GM12878 (cell line): ENCODE measurements at regions not wholly inside any gene's neighbourhood (a gene's known extent, or its start where the extent isn't known, plus 50 kb on each side); places are given as distances from the start of the nearest gene placed in this dataset.

ENCODE experiments used
- ATAC-seq: fragments of 200-7000 bp; cut with Tn5 transposase; 3 replicates; pipeline ENCODE4 v1.9.1; 2020; ENCODE audit warnings: mild to moderate bottlenecking, moderate library complexity
- BruUV-seq: library from RNA; stranded (reverse); fragments of 400-500 nt; replicated peaks from 2 replicates; lab custom pipeline; 2021; lab: Mats Ljungman, UMichigan
- CTCF ChIA-PET: fragments of 300-600 bp; sonication (Branson Sonifier 250); formaldehyde crosslinking; extraction: SDS; loops from one replicate; lab custom pipeline; 2021; ENCODE audit warnings: inconsistent platforms; lab: Yijun Ruan, JAX
- POLR2A ChIA-PET: fragments of 350-600 bp; formaldehyde crosslinking; extraction: SDS; loops from one replicate; lab custom pipeline; 2021; ENCODE audit warnings: inconsistent platforms; lab: Charles Lee
- RAD21 ChIA-PET: fragments of 300-600 bp; sonication (Branson Sonifier 250); formaldehyde crosslinking; loops from one replicate; lab custom pipeline; 2023; ENCODE audit warnings: antibody characterized with exemption; ENCODE audit not compliant: unreplicated experiment; lab: Charles Lee
- SMC1A ChIA-PET: fragments of 300-600 bp; sonication (Branson Sonifier 250); formaldehyde crosslinking; loops from one replicate; lab custom pipeline; 2023; ENCODE audit not compliant: unreplicated experiment, uncharacterized antibody; lab: Charles Lee
- DNase-seq: peaks from one replicate; pipeline ENCODE4 v3.0.0-alpha.2; 2011; ENCODE audit warnings: low read depth, low spot score
- FAIRE-seq: peaks from 3 replicates; lab custom pipeline; 2011; peaks lifted over from hg19 to GRCh38; lab: Jason Lieb, UNC
- H2AFZ ChIP-seq: 2 replicates; pipeline ENCODE4 v1.6.0; 2011; ENCODE audit warnings: low read depth, low read length, control low read depth; ENCODE audit not compliant: control insufficient read depth
- H3K27ac ChIP-seq: 2 replicates; pipeline ENCODE4 v1.5.1; 2011; ENCODE audit warnings: control low read depth; ENCODE audit not compliant: control insufficient read depth, insufficient read depth
- H3K27me3 ChIP-seq, 2 experiments: replicated peaks in 1 of 2; 2 replicates each; pipeline versions ENCODE4 v1.6.0 to v1.6.1; 2011; ENCODE audit warnings: low read length in 1 of 2; ENCODE audit not compliant: control insufficient read depth in 2 of 2, insufficient read depth in 2 of 2
- H3K36me3 ChIP-seq, 2 experiments: 2 replicates each; pipeline ENCODE4 v1.5.1; 2011; ENCODE audit warnings: low read length in 1 of 2; ENCODE audit not compliant: control insufficient read depth in 2 of 2, insufficient read depth in 2 of 2
- H3K4me1 ChIP-seq: 2 replicates; pipeline ENCODE4 v1.6.1; 2011; ENCODE audit warnings: mild to moderate bottlenecking, low read length, moderate library complexity, mixed read lengths; ENCODE audit not compliant: control insufficient read depth, insufficient read depth
- H3K4me2 ChIP-seq: 2 replicates; pipeline ENCODE4 v1.6.0; 2011; ENCODE audit warnings: control low read depth; ENCODE audit not compliant: control insufficient read depth, insufficient read depth
- H3K4me3 ChIP-seq: fragments of 200-600 bp; sonication (generic); 2 replicates; pipeline ENCODE4 v1.5.1; 2016
- H3K79me2 ChIP-seq: 2 replicates; pipeline ENCODE4 v1.6.0; 2011; ENCODE audit warnings: low read length; ENCODE audit not compliant: control insufficient read depth, insufficient read depth
- H3K9ac ChIP-seq: 2 replicates; pipeline ENCODE4 v1.8.0; 2011; ENCODE audit warnings: low read length, control low read depth, mixed read lengths; ENCODE audit not compliant: control insufficient read depth, insufficient read depth
- H3K9me3 ChIP-seq: replicated peaks from 3 replicates; pipeline ENCODE4 v1.5.1; 2011; ENCODE audit warnings: mild to moderate bottlenecking, low read length; ENCODE audit not compliant: control insufficient read depth, insufficient read depth
- H4K20me1 ChIP-seq: 2 replicates; pipeline ENCODE4 v1.6.0; 2011; ENCODE audit not compliant: control insufficient read depth, insufficient read depth
- FOXK2 ChIP-seq: fragments of 450-650 bp; IDR thresholded peaks from 2 replicates; pipeline ENCODE4 v1.6.1; 2017; ENCODE audit warnings: mild to moderate bottlenecking, moderate library complexity
- MEF2A ChIP-seq: IDR thresholded peaks from 2 replicates; pipeline ENCODE4 v1.6.1; 2011; ENCODE audit warnings: low read depth, mild to moderate bottlenecking, low read length, moderate library complexity; ENCODE audit not compliant: insufficient read depth
- POLR2A ChIP-seq: IDR thresholded peaks from 2 replicates; pipeline ENCODE4 v1.6.1; 2011; ENCODE audit warnings: low read depth, mild to moderate bottlenecking, low read length
- POLR2AphosphoS5 ChIP-seq: IDR thresholded peaks from 2 replicates; pipeline ENCODE4 v1.6.1; 2011; ENCODE audit warnings: mild to moderate bottlenecking, low read length, inconsistent platforms
- SRF ChIP-seq, 2 experiments: IDR thresholded peaks; 2 replicates each; pipeline ENCODE4 v1.6.1; 2011; ENCODE audit warnings: low read depth in 2 of 2, low read length in 2 of 2, mild to moderate bottlenecking in 1 of 2, moderate library complexity in 1 of 2
- TAF1 ChIP-seq: IDR thresholded peaks from 2 replicates; pipeline ENCODE4 v1.6.1; 2011; ENCODE audit warnings: mild to moderate bottlenecking, low read depth, low read length, borderline replicate concordance
- USF2 ChIP-seq: IDR thresholded peaks from 2 replicates; pipeline ENCODE4 v1.6.1; 2011; ENCODE audit warnings: low read depth, low read length, improper control_type of control experiment, borderline replicate concordance
- ZNF217 ChIP-seq: fragments of 450-650 bp; IDR thresholded peaks from 2 replicates; pipeline ENCODE4 v1.6.1; 2017; ENCODE audit warnings: antibody characterized with exemption, mild to moderate bottlenecking
- ZSCAN29 ChIP-seq: fragments of 450-650 bp; IDR thresholded peaks from 2 replicates; pipeline ENCODE4 v1.6.1; 2017; ENCODE audit warnings: mild to moderate bottlenecking, moderate library complexity
- WGBS: methylation state at CpG from one replicate; pipeline ENCODE4 v1.1.6; 2016; ENCODE audit warnings: low lambda C conversion rate; ENCODE audit not compliant: insufficient replicate concordance, insufficient coverage; ENCODE audit errors: missing lambda C conversion rate; 5-methylcytosine and 5-hydroxymethylcytosine counted together
- in situ Hi-C: fragments of 300-500 bp; cut with MboI; formaldehyde crosslinking; loops from 9 replicates; pipeline ENCODE4 v1.14.3; 2018; ENCODE audit warnings: mixed read lengths
- intact Hi-C: fragments of 100-400 bp; cut with micrococcal nuclease; formaldehyde crosslinking; loops from one replicate; pipeline ENCODE4 v1.14.2; 2022; ENCODE audit not compliant: unreplicated experiment

- TF ChIP-seq POLR2AphosphoS5, result no peak
- TF ChIP-seq ZSCAN29, result no peak
- TF ChIP-seq FOXK2, result no peak
- no peak for TF ChIP-seq MEF2A
- TF ChIP-seq TAF1, result no peak
- no peak for TF ChIP-seq USF2
- TF ChIP-seq, all 136 proteins: peak for 0
Observed at GRCh38 chr20:8946036-8946940, 122.6 kb upstream of the PLCB4 start (continued).

GRCh38 chr20:8948442-8949020 is 120.4 kb upstream of the PLCB4 start:
- TF ChIP-seq ZNF217 (no peak), SRF (IDR thresholded peaks at IDR 0.05; ENCODE audit: low read depth in 2 of 2, low read length in 2 of 2) (no peak), FOXK2 (no peak), POLR2A (no peak)
- WGBS, result 0% methylated on average over 3 of the region's 3 CpGs
- Histone ChIP-seq H3K27me3 (no peaks in the 10 kb centered on the region), H3K36me3 (no peaks in the 10 kb centered on the region), H3K9ac (no peak overlapping the region), H3K79me2 (no peaks in the 10 kb centered on the region), H3K9me3 (no peaks in the 10 kb centered on the region), H3K4me1 (no peaks in the 10 kb centered on the region), H3K4me2 (no peak overlapping the region), H4K20me1 (no peaks in the 10 kb centered on the region), H3K27ac (no peak overlapping the region), H3K4me3 (no peak overlapping the region), H2AFZ (no peak overlapping the region)
- no peak for FAIRE-seq
- no TSS peak for BruUV-seq
- DNase-seq, result no peak
- in situ Hi-C loops, result no loop called here
- ChIA-PET SMC1A (no interaction called here), RAD21 (no interaction called here), CTCF (no interaction called here), POLR2A (no interaction called here)
- intact Hi-C loops, result no loop called here
- no peak for ATAC-seq
